Amniotic epithelial cell (primary cell): ENCODE measurements at regions not wholly inside any gene's neighbourhood (a gene's known extent, or its start where the extent isn't known, plus 50 kb on each side); places are given as distances from the start of the nearest gene placed in this dataset.
"Not testable (repeated sequence)": the region's sequence is repeated elsewhere in the genome, so short reads cannot be mapped to it uniquely, and the experiment has no call there.

ENCODE experiments used
- DNase-seq: peaks from one replicate; pipeline ENCODE4 v3.0.0-alpha.2; 2010; ENCODE audit warnings: low read depth

GRCh38 chr18:1671710-1672109 lies 767.0 kb downstream of the ADCYAP1 start:
- not testable (repeated sequence) for DNase-seq

GRCh38 chr18:1676387-1676786 lies 771.7 kb downstream of the ADCYAP1 start:
- no peak for DNase-seq

- no peak for DNase-seq
Observed at GRCh38 chr18:1680108-1680507, 775.4 kb downstream of the ADCYAP1 start.

- no peak for DNase-seq
Observed at GRCh38 chr18:1691863-1692262, 787.2 kb downstream of the ADCYAP1 start.

GRCh38 chr18:1708006-1708405 lies 803.3 kb downstream of the ADCYAP1 start:
- DNase-seq, result no peak

DNA sequence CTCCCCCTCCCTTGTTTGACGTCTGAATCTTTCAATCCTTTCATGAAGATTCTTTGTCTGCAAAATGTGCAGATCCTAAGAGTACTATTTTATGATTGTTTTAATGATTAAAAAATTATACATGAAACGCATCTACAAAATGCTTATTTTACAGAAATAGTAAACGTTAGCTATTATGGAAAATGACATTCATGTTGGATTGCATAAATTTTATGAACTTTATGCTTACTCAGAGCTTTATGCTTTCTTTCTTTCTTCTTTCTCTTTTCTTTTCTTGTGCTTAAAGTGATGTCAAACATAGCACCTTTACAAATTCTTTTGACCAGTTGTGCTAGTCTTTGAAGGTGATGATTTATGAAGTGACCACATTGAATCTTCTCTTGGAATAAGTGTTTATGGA lies 805.4 kb downstream of the ADCYAP1 start:
- DNase-seq, result no peak

DNA sequence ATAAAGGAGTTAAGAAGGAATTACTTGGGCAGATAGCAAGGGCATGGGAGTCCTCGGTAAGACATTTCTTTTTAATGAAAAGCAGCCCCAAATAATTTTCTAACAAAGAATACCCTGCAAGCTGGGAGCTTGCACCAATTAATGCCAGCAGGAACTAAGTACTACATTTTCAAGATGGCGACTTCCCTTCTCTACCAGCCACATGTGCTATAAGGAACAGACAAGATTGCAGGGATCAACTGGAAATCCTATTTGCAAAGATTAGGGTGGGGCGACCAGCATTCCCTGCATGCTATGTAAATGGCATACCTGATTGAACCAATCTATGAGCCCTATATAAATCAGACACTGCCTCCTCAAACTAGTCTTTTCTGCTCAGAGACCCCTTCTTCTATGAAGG lies 827.5 kb downstream of the ADCYAP1 start:
- no peak for DNase-seq

DNA sequence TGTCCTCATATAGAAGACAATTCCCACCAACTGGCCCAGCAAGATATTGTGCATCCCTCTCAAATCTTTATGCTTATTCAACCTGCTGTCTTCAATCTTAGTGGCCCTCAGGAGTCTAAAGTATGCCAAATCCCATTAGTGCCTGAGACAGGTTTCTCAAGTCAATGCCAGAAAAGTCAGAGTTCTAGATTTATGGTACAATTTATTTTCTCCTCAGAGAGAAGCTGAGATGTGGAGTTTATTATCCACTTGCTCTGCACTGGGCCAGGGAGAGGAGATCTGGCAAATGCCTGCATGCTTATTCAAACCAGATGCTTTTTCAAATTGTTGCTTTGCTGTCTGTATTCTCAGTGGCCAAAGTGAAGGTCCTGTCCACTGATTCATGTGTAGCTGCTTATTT lies 825.2 kb downstream of the METTL4 start:
- DNase-seq, result no peak

DNA sequence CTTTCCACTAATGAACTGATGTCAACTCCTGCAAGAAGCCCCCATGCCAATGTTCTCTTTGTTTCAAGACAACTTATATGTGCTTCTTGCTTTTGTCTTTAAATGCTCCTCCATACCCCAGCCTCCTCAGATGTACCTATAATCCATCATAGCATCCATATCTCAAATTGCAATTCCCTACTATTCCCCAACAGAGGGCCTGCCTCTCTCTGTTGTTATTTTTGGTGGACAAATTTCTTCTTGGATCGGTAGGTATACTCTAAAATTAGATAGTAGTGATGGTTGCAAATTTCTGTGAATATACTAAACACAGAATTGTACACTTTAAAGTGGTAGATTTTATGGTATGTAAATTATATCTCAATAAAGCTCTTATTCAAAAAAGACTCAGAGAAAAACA lies 820.1 kb downstream of the METTL4 start:
- no peak for DNase-seq

DNA sequence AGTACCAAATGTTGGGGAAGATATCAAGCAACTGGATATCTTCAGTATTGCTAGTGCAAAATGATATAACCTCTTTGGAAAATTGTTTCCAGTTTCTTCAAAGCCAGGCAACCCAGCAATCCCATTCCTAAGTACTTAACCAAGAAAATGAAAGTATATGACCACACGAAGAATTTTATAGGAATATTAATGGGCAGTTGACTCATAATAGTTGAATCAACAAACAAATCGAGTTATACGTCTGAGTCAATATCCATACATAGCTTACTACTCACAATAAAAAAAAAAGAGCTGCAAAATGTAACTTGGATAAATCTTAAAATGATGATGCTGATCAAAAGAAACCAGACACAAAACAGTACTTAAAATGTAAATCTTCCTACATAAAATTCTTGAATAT lies 810.4 kb downstream of the METTL4 start:
- DNase-seq, result no peak

GRCh38 chr18:1774261-1774660 lies 797.0 kb downstream of the METTL4 start:
- DNase-seq, result no peak

GRCh38 chr18:1777843-1778242 lies 793.5 kb downstream of the METTL4 start:
- DNase-seq, result no peak

GRCh38 chr18:1778496-1779178 lies 792.7 kb downstream of the METTL4 start:
- DNase-seq, result no peak

DNA sequence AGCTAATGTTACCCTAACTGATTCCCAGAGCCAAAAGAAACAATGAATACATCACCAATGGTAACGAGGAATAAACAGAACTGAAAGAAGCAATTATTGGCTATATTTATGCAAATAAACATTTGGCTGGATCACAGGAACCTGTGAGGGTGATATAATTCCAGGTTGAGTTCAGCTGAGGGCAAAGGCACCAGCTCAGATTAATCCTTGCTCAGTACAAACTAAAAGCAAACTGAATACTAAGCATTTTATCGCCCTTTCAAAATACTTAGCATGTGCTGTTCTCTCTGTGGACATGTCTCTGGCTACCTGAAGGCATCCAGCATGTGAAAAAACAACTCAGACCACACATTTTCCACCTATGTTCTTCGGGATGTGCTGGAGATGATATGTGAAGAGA lies 791.7 kb downstream of the METTL4 start:
- no peak for DNase-seq

GRCh38 chr18:1784113-1784512 lies 787.2 kb downstream of the METTL4 start:
- no peak for DNase-seq

GRCh38 chr18:1785980-1786379 lies 785.3 kb downstream of the METTL4 start:
- not testable (repeated sequence) for DNase-seq

- DNase-seq, result no peak
Observed at GRCh38 chr18:1796636-1797035, 774.7 kb downstream of the METTL4 start.

GRCh38 chr18:1797235-1797634 lies 774.1 kb downstream of the METTL4 start:
- DNase-seq, result no peak

DNA sequence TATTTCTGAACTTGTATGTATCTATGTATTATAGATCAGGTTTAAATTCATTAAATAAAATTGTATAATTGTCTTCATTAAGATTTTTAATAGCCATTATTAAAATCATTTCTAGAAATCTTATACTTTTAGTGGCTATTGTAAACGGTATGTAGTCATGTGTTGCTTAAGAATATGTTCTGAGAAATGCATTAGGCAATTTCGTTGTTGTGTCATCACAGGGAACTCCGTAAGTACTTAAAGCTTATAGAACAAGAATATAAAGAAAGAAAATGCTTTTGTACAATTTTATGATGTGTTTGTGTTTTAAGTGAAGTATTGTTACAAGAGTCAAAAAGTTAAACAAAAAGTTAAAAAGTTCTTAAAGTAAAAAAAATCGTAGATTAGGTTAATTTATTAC lies 765.8 kb downstream of the METTL4 start:
- DNase-seq, result no peak

- no peak for DNase-seq
Observed at GRCh38 chr18:1806884-1807615, 764.3 kb downstream of the METTL4 start.

DNA sequence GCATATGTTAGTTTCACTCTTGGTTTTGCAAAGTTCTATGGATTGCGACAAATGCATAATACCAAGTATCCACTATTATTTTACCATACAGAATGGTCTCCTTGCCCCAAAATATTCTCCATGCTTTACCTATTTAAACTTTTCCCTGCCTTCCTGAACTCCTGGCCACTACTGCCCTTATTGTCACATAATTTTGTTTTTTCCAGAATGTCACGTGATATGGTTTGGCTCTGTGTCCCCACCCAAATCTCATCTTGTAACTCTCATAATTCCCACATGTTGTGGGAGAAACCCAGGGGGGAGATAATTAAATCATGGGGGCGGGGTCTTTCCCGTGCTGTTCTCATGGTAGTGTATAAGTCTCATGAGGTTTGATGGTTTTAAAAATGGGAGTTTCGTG lies 760.0 kb downstream of the METTL4 start:
- DNase-seq, result no peak

DNA sequence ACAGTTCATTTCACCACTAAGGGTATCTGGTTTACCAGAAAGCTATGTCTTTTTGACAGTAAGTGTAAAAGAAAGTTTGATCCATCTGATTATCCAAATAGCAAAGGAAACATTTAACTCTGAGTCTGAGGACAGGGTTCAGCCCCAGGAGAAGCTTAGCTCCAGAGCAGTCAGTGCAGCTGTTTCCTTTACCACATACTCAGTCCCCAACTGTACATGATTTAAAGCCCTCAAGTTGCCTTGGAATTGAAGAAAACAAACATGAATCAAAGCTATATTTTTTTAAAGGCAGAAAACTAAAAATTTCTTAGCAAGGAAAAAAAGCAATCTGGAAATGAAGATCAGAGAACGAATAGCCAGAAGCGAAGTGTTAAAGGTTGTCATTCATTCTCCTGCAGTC lies 746.0 kb downstream of the METTL4 start:
- DNase-seq, result no peak

- DNase-seq, result no peak
Observed at GRCh38 chr18:1840878-1841277, 730.4 kb downstream of the METTL4 start.

DNA sequence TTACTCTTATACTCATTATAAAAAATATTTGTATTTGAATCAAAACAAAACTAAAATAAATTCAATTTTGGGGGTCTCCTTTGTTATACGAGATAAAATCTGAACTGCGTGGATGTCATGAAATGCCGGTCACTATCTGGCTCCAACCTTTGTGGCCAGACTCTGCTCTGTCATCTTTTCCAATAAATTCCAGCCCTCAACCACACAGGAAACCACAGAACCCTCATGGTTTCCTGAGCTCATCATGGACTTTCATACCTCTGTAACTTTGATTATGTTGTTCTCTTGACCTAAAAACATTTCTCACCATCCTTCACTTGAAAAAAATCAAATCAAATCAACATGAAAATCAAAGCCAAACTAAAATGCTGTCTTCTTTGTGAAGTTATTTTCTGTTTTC lies 724.7 kb downstream of the METTL4 start:
- no peak for DNase-seq
